Neural crest cell (in vitro differentiated cells): ENCODE measurements at regions not wholly inside any gene's neighbourhood (a gene's known extent, or its start where the extent isn't known, plus 50 kb on each side); places are given as distances from the start of the nearest gene placed in this dataset.

Experiments
- DNase-seq: peaks from one replicate; pipeline ENCODE4 v3.0.0; 2021; ENCODE audit warnings: low read depth, mixed read lengths, low spot score
- H3K27ac Mint-ChIP-seq: one replicate; pipeline ENCODE4 v1.8.0; 2021; ENCODE audit warnings: mild to moderate bottlenecking, mixed read lengths; ENCODE audit not compliant: unreplicated experiment
- H3K27me3 Mint-ChIP-seq: 2 replicates; pipeline ENCODE4 v1.8.0; 2021; ENCODE audit warnings: low read depth, mild to moderate bottlenecking, mixed read lengths
- H3K36me3 Mint-ChIP-seq: 2 replicates; pipeline ENCODE4 v1.8.0; 2021; ENCODE audit warnings: low read depth, mild to moderate bottlenecking, mixed read lengths
- H3K4me1 Mint-ChIP-seq: 2 replicates; pipeline ENCODE4 v1.8.0; 2021; ENCODE audit warnings: mixed read lengths
- H3K4me3 Mint-ChIP-seq: one replicate; pipeline ENCODE4 v1.8.0; 2021; ENCODE audit warnings: mild to moderate bottlenecking, mixed read lengths
- H3K9me3 Mint-ChIP-seq: 2 replicates; pipeline ENCODE4 v1.8.0; 2021; ENCODE audit warnings: mixed read lengths
- TF ChIP-seq, protein P1 (sequence below): fragments of 200-600 bp; sonication (generic); conservative IDR thresholded peaks from 2 replicates; pipeline ENCODE4 v1.5.0; 2021; ENCODE audit warnings: antibody characterized with exemption, mild to moderate bottlenecking

GRCh38 chr14:89639687-89640086 lies 222.7 kb upstream of the FOXN3 start:
- no peaks in the 10 kb centered on the region for H3K27me3 Mint-ChIP-seq
- no peak overlapping the region for H3K4me3 Mint-ChIP-seq
- no peaks in the 10 kb centered on the region for H3K9me3 Mint-ChIP-seq
- H3K27ac Mint-ChIP-seq = no peak overlapping the region
- TF ChIP-seq, protein P1, sequence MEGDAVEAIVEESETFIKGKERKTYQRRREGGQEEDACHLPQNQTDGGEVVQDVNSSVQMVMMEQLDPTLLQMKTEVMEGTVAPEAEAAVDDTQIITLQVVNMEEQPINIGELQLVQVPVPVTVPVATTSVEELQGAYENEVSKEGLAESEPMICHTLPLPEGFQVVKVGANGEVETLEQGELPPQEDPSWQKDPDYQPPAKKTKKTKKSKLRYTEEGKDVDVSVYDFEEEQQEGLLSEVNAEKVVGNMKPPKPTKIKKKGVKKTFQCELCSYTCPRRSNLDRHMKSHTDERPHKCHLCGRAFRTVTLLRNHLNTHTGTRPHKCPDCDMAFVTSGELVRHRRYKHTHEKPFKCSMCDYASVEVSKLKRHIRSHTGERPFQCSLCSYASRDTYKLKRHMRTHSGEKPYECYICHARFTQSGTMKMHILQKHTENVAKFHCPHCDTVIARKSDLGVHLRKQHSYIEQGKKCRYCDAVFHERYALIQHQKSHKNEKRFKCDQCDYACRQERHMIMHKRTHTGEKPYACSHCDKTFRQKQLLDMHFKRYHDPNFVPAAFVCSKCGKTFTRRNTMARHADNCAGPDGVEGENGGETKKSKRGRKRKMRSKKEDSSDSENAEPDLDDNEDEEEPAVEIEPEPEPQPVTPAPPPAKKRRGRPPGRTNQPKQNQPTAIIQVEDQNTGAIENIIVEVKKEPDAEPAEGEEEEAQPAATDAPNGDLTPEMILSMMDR = no peak
- no peaks in the 10 kb centered on the region for H3K4me1 Mint-ChIP-seq
- H3K36me3 Mint-ChIP-seq = no peaks in the 10 kb centered on the region
- DNase-seq = no peak

DNA sequence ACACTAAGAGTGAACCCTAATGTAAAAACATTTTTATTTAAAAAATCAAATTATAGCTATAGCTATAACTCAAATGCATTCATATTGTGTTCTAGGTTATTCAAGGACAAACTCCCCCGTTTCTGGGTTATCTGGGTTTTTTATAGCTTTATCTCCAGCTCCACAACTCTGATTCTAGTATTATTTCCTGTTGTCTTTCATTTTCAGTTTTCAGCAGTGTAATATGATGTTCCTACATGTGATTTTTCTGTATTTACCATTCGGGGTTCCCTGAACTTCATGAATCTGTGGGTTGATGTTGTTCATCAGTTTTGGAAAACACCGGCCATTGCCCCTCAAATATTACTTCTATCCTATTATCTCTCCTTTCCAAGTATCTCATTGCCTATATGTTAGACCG lies 221.9 kb upstream of the FOXN3 start:
- Mint-ChIP-seq H3K36me3 (no peaks in the 10 kb centered on the region), H3K27me3 (no peaks in the 10 kb centered on the region), H3K27ac (no peak overlapping the region), H3K4me3 (no peak overlapping the region), H3K4me1 (no peaks in the 10 kb centered on the region), H3K9me3 (no peaks in the 10 kb centered on the region)
- no peak for DNase-seq
- TF ChIP-seq, protein P1 = no peak

DNA sequence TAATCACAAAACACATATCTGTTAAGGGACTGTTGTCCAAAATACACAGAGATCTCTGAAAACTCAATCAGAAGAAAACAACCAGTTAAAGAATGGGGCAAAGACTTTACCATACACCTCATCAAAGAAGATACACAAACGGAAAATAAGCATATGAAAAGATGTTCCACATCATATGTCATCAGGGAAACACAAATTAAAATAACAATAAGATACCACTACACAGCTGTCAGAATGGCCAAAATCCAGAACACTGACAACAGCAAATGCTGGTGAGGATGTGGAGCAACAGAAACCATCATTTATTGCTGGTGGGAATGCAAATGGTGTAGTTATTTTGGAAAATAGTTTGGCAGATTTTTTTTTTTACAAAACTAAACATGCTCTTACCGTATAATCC lies 220.5 kb upstream of the FOXN3 start:
- H3K27ac Mint-ChIP-seq = no peak overlapping the region
- no peak overlapping the region for H3K4me3 Mint-ChIP-seq
- no peak for DNase-seq
- TF ChIP-seq, protein P1 = no peak
- no peaks in the 10 kb centered on the region for H3K4me1 Mint-ChIP-seq
- H3K9me3 Mint-ChIP-seq = no peaks in the 10 kb centered on the region
- H3K36me3 Mint-ChIP-seq = no peaks in the 10 kb centered on the region
- no peaks in the 10 kb centered on the region for H3K27me3 Mint-ChIP-seq

DNA sequence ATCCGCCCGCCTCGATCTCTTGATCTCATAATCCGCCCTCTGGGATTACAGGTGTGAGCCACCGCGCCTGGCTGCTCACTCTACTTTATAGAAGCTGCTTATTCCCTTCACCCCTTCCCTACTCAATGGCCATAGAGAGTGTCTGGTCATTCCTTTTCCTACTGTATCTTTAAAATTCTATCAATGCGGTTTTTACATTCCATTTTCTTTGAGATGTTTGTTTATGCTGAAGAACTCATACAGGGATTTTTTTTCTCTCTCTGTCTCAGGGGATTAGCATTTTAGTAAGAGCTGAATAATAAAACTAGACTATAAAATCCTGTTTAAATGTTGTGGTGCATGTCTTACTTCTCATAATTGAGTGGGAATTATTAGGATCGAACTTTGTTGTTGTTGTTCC lies 218.6 kb upstream of the FOXN3 start:
- TF ChIP-seq, protein P1 = no peak
- Mint-ChIP-seq H3K4me1 (peaks cover 9% of the 10 kb centered on the region), H3K36me3 (no peaks in the 10 kb centered on the region), H3K4me3 (no peak overlapping the region), H3K27ac (no peak overlapping the region), H3K9me3 (peaks cover 2% of the 10 kb centered on the region), H3K27me3 (no peaks in the 10 kb centered on the region)
- DNase-seq = no peak

DNA sequence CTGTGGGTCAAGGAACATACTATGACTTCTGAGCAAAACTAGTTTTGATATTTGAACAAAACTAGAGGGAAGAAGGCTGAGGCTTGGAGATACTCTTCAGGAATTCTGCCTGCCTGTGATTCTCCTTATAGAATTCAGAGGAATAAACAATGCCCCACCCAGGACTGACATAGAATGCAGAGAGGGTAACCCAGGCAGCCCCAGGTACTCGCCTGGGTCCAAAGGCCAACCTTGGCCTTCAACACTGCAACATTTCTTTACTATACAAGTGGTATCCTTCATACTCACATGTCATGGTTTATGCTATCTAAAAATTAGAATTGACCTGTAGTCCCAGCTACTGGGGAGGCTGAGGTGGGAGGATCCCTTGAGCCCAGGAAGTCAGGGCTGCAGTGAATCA lies 217.0 kb upstream of the FOXN3 start:
- peaks cover 2% of the 10 kb centered on the region for H3K9me3 Mint-ChIP-seq

More for the DNA sequence above, 217.0 kb upstream of the FOXN3 start:
- Mint-ChIP-seq H3K4me1 (peaks cover 20% of the 10 kb centered on the region), H3K27ac (no peak overlapping the region), H3K4me3 (no peak overlapping the region), H3K36me3 (no peaks in the 10 kb centered on the region), H3K27me3 (no peaks in the 10 kb centered on the region)
- TF ChIP-seq, protein P1 = no peak
- DNase-seq = no peak
